HEK293T (cell line): ENCODE measurements at regions not wholly inside any gene's neighbourhood (a gene's known extent, or its start where the extent isn't known, plus 50 kb on each side); places are given as distances from the start of the nearest gene placed in this dataset.

ENCODE experiments used
- ARNT ChIP-seq: fragments of 450-650 bp; IDR thresholded peaks from 2 replicates; pipeline ENCODE4 v1.6.1; 2017; ENCODE audit warnings: mild to moderate bottlenecking
- BHLHE40 ChIP-seq: fragments of 450-650 bp; IDR thresholded peaks from 2 replicates; pipeline ENCODE4 v1.6.1; 2016; ENCODE audit warnings: mild to moderate bottlenecking, moderate library complexity, borderline replicate concordance
- CTBP1 ChIP-seq: fragments of 450-650 bp; IDR thresholded peaks from 2 replicates; pipeline ENCODE4 v1.6.1; 2016; ENCODE audit warnings: borderline replicate concordance
- FOXK2 ChIP-seq: fragments of 450-650 bp; IDR thresholded peaks from 2 replicates; pipeline ENCODE4 v1.6.1; 2016; ENCODE audit warnings: mild to moderate bottlenecking
- FOXM1 ChIP-seq: fragments of 450-650 bp; IDR thresholded peaks from 2 replicates; pipeline ENCODE4 v1.6.1; 2017; ENCODE audit warnings: mild to moderate bottlenecking, borderline replicate concordance
- LEF1 ChIP-seq: fragments of 450-650 bp; IDR thresholded peaks from 2 replicates; pipeline ENCODE4 v1.6.1; 2017; ENCODE audit warnings: mild to moderate bottlenecking, borderline replicate concordance
- NFRKB ChIP-seq: fragments of 450-650 bp; IDR thresholded peaks from 2 replicates; pipeline ENCODE4 v1.6.1; 2016; ENCODE audit warnings: mild to moderate bottlenecking, moderate library complexity
- SP1 ChIP-seq: fragments of 450-650 bp; IDR thresholded peaks from 2 replicates; pipeline ENCODE4 v1.6.1; 2017
- SUZ12 ChIP-seq: fragments of 450-650 bp; IDR thresholded peaks from 2 replicates; pipeline ENCODE4 v1.6.1; 2016; ENCODE audit warnings: mild to moderate bottlenecking
- TF ChIP-seq, protein P1 (sequence below): fragments of 450-650 bp; IDR thresholded peaks from 2 replicates; pipeline ENCODE4 v1.6.1; 2016

DNA sequence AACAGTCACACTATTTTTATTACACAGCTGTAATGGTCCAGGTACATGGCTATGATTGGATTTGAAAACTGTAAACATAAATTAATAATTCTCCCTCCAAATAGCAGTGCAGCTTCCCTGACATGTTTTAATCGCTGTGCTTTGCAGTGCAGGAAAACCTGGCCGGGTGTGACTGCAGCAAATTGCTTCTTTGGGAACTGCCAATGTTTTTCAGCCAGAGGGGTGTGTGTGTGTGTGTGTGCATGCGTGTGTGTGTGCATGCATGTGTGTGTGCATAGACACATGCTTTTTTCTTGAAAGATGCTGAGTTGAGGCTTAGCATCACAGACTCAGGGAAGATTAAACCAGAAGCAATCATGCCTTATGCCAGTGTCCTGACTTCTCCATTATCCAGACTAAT lies 231.2 kb downstream of the PRDM2 start:
- TF ChIP-seq LEF1 = no peak
- no peak for TF ChIP-seq FOXK2
- TF ChIP-seq BHLHE40 = no peak
- no peak for TF ChIP-seq NFRKB
- no peak for TF ChIP-seq ARNT
- no peak for TF ChIP-seq CTBP1
- TF ChIP-seq SUZ12 = no peak
- TF ChIP-seq SP1 = no peak
- TF ChIP-seq, protein P1, sequence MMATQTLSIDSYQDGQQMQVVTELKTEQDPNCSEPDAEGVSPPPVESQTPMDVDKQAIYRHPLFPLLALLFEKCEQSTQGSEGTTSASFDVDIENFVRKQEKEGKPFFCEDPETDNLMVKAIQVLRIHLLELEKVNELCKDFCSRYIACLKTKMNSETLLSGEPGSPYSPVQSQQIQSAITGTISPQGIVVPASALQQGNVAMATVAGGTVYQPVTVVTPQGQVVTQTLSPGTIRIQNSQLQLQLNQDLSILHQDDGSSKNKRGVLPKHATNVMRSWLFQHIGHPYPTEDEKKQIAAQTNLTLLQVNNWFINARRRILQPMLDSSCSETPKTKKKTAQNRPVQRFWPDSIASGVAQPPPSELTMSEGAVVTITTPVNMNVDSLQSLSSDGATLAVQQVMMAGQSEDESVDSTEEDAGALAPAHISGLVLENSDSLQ = no peak
- TF ChIP-seq FOXM1 = no peak
